AG09319 (cell line): ENCODE measurements at regions not wholly inside any gene's neighbourhood (a gene's known extent, or its start where the extent isn't known, plus 50 kb on each side); places are given as distances from the start of the nearest gene placed in this dataset.

Source experiments
- DNase-seq: peaks from one replicate; pipeline ENCODE4 v3.0.0-alpha.2; 2010; ENCODE audit warnings: low read depth; ENCODE audit errors: extremely low read depth
- TF ChIP-seq, protein P1 (sequence below): IDR thresholded peaks from 2 replicates; pipeline ENCODE4 v1.5.1; 2011; ENCODE audit warnings: low read depth, mild to moderate bottlenecking, inconsistent platforms, low read length, moderate library complexity

DNA sequence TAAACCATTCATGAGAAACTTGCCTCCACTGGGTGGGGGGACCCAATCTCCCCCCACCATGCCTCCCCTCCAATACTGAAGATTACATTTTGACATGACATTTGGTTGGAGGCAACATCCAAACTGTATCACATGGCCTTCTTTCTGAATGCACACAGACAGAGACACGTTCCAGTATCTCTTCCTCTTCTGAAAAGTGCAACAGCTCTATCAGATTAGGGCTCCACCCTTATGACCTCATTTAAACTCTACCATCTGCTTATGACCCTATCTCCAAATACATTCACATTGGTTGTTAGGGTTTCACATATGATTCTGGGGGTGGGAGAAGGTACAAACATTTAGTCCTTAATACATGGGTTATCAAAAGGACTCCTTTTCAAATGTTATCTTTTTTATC lies 481.8 kb upstream of the NFIA start:
- DNase-seq: no peak
- TF ChIP-seq, protein P1, sequence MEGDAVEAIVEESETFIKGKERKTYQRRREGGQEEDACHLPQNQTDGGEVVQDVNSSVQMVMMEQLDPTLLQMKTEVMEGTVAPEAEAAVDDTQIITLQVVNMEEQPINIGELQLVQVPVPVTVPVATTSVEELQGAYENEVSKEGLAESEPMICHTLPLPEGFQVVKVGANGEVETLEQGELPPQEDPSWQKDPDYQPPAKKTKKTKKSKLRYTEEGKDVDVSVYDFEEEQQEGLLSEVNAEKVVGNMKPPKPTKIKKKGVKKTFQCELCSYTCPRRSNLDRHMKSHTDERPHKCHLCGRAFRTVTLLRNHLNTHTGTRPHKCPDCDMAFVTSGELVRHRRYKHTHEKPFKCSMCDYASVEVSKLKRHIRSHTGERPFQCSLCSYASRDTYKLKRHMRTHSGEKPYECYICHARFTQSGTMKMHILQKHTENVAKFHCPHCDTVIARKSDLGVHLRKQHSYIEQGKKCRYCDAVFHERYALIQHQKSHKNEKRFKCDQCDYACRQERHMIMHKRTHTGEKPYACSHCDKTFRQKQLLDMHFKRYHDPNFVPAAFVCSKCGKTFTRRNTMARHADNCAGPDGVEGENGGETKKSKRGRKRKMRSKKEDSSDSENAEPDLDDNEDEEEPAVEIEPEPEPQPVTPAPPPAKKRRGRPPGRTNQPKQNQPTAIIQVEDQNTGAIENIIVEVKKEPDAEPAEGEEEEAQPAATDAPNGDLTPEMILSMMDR: no peak

DNA sequence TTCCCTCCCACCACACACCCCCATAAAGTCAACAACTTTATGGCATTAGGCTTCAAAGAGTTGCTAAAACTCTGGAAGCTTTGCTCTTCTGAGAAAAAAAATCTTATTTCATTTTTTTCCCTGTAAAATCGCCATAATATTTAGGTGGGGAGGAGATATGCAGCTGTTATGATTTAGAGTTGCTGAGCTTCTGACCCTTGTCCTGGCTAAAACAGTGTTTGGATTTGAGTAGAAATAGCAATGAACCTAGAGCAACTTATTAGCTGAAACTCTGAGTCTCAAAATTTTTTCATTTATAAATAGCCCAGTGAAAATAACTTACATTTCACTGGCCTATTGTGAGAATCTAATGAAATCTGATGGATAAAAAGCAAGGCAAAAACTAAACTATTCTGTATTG lies 482.8 kb upstream of the NFIA start:
- TF ChIP-seq, protein P1: no peak
- no peak for DNase-seq

DNA sequence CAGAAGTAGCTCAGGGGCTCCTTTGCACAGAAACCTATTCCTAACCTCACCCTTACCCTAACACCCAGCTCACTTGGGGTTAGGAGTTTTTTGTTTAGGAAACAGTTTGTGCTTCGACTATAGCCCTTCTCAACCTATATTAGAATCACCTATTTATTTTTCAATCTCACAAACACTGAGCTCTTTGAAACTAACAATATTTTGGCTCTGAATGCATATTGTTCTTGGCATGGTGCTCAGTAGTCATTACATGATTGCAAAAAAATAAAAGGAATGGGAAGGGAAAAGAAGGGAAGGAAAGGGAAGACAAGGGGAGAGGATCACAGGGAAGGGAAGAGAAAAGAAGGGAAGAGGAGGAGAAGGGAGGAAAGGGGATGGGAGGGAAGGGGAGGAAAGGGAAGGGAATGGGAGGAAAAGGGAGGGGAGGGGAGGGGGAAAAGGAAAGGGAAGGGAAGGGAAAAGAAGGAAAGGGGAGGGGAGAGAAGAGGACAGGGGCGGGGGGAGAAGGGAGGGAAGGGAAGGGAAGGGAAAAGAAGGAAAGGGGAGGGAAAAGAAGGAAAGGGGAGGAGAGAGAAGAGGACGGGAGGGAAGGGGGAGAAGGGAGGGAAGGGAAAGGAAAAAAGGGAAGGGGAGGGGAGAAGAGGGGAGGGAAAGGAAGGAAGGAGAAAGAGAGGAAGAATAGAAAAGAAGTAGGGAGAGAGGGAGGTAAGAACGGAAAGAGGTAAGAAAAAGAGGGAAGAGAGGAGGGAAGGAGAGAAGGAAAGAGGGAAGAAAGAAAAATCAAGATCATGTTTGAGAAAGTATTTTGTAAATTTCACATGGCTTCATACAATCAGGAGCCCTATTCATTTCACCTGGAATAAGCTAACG lies 484.1 kb upstream of the NFIA start:
- TF ChIP-seq, protein P1: no peak
- DNase-seq: no peak

DNA sequence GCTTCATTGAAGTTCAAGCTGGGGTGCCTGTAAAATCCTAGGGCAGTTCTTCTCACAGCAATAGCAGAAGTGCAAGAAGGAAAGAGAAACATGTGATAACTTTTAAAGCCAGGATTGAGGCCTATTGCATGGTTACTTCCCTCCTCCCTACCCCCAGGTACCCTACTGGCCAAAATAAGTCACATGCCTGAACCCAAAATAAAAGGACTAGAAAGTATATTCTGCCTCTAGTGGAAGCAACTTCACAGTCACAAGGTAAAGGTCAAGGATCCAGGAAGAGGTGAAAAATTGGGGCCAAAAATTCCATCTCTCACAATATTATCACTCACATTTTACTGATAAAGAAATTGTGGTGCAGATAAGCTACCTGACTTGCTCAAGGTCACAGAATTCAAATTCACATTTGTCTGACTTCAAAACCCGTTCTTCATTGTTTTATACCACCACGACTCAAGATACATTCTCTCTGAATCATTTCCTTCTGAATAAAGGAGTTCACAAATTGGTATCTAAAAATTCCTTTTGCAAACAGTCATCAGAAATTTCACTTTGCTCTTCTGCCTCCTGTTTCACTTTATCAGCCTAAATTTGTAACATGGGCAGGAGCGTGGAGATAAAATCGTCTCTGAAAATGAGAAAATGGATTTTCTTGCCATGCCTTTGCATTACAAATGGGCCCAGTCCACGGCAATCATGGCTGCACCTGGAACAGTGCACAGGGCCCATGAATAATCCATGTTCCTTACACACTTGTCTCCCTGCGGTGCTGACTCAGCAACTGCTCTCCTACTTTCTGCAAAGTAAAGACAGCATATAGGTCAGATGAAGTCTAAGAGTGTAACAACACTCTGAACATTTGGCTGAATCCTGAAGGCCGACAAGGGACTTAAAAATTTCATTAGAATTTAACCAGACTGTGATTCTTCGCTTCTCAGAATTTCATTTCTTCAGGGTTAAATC lies 485.3 kb upstream of the NFIA start:
- TF ChIP-seq, protein P1: no peak
- DNase-seq: no peak

DNA sequence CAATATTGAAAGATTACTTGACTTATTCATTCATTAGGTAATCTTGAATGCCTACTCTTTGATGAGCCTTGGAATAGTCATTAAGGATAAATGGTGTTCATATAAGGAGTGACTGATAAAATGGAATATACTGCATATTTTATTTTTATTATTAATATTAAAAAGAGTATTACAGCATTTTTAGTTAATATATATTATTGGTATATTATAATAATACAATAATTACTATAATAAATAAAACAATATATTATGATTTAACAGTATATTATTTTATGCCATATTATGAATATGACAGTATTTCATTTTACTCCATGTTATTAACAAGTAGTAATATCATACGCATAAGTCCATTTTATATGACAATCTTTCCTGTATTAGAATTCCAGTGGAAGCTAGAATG lies 490.8 kb upstream of the NFIA start:
- no peak for DNase-seq
- TF ChIP-seq, protein P1: no peak

DNA sequence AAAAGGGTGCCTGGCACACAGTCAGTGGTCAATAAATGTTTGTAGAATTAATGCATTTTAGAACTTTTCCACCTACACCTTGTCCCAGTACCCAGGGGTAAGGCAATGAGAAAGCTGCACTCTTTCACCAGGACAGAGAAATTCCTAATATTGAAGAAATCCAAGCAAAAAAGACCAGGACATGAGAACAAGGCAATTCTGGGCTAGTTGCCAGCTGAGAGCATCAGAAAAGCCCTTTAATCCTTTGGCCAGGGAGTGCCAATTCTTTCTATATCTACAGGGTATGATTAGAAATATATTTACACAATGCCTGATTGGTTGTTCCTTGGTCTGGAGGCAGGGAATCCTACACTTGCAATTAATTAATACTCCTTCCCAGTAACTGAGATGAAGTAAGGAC lies 492.4 kb upstream of the NFIA start:
- no peak for DNase-seq

More for the DNA sequence above, 492.4 kb upstream of the NFIA start:
- TF ChIP-seq, protein P1: no peak
